Spleen (tissue), 11 donors: ENCODE measurements at regions not wholly inside any gene's neighbourhood (a gene's known extent, or its start where the extent isn't known, plus 50 kb on each side); places are given as distances from the start of the nearest gene placed in this dataset.

ENCODE experiments used
- DNase-seq: peaks from one replicate; pipeline ENCODE4 v3.0.0-alpha.2; 2020
- H3K27ac ChIP-seq, 8 donors: fragments of 200-600 bp; sonication (generic) in 7 of 8; 1 replicate in 4 of 8; 2 replicates in 4 of 8; pipeline versions ENCODE4 v1.5.0 to v1.8.0; 2016 to 2021; ENCODE audit warnings: inconsistent platforms in 4 of 8, mild to moderate bottlenecking in 4 of 8, moderate library complexity in 1 of 8
- H3K27me3 ChIP-seq, 7 donors: fragments of 200-600 bp; sonication (generic) in 6 of 7; replicated peaks in 1 of 7; 1 replicate in 4 of 7; 2 replicates in 3 of 7; pipeline versions ENCODE4 v1.5.0 to v1.8.0; 2016 to 2021; ENCODE audit warnings: inconsistent platforms in 3 of 7, mild to moderate bottlenecking in 1 of 7
- H3K36me3 ChIP-seq, 6 donors: fragments of 200-600 bp; sonication (generic) in 5 of 6; 1 replicate in 4 of 6; 2 replicates in 2 of 6; pipeline versions ENCODE4 v1.5.0 to v1.8.0; 2016 to 2021; ENCODE audit warnings: inconsistent platforms in 2 of 6
- H3K4me1 ChIP-seq, 6 donors: fragments of 200-600 bp; sonication (generic) in 5 of 6; 1 replicate in 3 of 6; 2 replicates in 3 of 6; pipeline versions ENCODE4 v1.5.0 to v1.8.0; 2016 to 2021; ENCODE audit warnings: inconsistent platforms in 3 of 6
- H3K4me3 ChIP-seq, 8 donors: fragments of 200-600 bp; sonication (generic) in 7 of 8; 1 replicate in 4 of 8; 2 replicates in 4 of 8; pipeline versions ENCODE4 v1.5.0 to v1.8.0; 2016 to 2021; ENCODE audit warnings: inconsistent platforms in 4 of 8, mild to moderate bottlenecking in 4 of 8, moderate library complexity in 2 of 8
- H3K9me3 ChIP-seq, 8 donors: fragments of 200-600 bp; sonication (generic) in 7 of 8; 1 replicate in 4 of 8; 2 replicates in 4 of 8; pipeline versions ENCODE4 v1.5.0 to v1.8.0; 2016 to 2021; ENCODE audit warnings: inconsistent platforms in 4 of 8
- POLR2A ChIP-seq, 3 donors: fragments of 450-650 bp; IDR thresholded peaks; one replicate each; pipeline ENCODE4 v1.5.1; 2017; ENCODE audit warnings: antibody characterized with exemption in 3 of 3, mild to moderate bottlenecking in 1 of 3
- POLR2AphosphoS5 ChIP-seq, 3 donors: sonication (generic); formaldehyde crosslinking; IDR thresholded peaks; one replicate each; pipeline ENCODE4 v1.5.1; 2017; ENCODE audit warnings: antibody characterized with exemption in 3 of 3
- WGBS, 5 donors: extraction: QIAGEN DNeasy Blood & Tissue Kit in 3 of 5; methylation state at CpG; one replicate each; pipeline versions ENCODE4 v1.1.5 to v1.1.7; 2013 to 2018; 5-methylcytosine and 5-hydroxymethylcytosine counted together
- intact Hi-C: fragments of 100-400 bp; cut with DNase I; formaldehyde crosslinking; loops from one replicate; pipeline ENCODE4 v1.15.0; 2023; ENCODE audit warnings: low total_unique reads
- TF ChIP-seq, protein P1 (sequence below), 11 experiments: fragments of 200-600 bp in 7 of 11; fragments of 450-650 bp in 4 of 11; sonication (generic) in 4 of 11; IDR thresholded peaks in 8 of 11; conservative IDR thresholded peaks in 3 of 11; 1 replicate in 7 of 11; 2 replicates in 4 of 11; pipeline versions ENCODE4 v1.4.0 to v1.8.0; 2016 to 2021; ENCODE audit warnings: antibody characterized with exemption in 11 of 11, inconsistent platforms in 4 of 11, mild to moderate bottlenecking in 1 of 11
- donor health status: healthy with polysubstance abuse.
- donor health status: DM: no; HTN: no; CAD: no; lungs with moderate emphysema.
- donor health status: DM: no; HTN: no; CAD: no.
- donor health status: Bipolar disorder and iron deficiency.
- donor health status: healthy.
- donor health status: DM: no; HTN: no; CAD: no.
- donor health status: DM: yes; HTN: yes; CAD: no.

DNA sequence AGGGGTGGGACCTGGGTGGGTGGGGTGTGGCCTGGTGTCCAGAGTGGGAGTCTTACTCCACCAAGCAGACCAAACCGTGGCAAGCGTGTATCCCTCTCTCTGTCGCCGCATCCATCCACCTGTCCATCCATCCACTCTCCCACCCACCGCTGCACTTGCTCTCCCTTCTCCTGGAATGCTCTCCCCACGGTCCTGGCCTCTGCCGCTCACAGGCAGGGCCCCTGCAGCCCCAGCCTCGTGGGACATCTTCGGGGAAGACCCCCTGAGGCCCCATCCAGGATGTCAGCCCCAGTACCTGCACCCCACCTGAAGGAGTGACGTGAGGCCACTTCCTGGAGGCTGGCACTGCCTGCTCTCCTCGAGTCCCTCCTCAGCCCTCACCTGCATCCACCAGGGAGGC is 189.5 kb upstream of the GSE1 start:
- H3K4me1 ChIP-seq, result peaks cover 0 to 19% (median 11%) of the 10 kb centered on the region in 6 donors
- TF ChIP-seq, protein P1, sequence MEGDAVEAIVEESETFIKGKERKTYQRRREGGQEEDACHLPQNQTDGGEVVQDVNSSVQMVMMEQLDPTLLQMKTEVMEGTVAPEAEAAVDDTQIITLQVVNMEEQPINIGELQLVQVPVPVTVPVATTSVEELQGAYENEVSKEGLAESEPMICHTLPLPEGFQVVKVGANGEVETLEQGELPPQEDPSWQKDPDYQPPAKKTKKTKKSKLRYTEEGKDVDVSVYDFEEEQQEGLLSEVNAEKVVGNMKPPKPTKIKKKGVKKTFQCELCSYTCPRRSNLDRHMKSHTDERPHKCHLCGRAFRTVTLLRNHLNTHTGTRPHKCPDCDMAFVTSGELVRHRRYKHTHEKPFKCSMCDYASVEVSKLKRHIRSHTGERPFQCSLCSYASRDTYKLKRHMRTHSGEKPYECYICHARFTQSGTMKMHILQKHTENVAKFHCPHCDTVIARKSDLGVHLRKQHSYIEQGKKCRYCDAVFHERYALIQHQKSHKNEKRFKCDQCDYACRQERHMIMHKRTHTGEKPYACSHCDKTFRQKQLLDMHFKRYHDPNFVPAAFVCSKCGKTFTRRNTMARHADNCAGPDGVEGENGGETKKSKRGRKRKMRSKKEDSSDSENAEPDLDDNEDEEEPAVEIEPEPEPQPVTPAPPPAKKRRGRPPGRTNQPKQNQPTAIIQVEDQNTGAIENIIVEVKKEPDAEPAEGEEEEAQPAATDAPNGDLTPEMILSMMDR (IDR thresholded peaks at IDR 0.05 in 8 of 11, conservative IDR thresholded peaks at IDR 0.05 in 3 of 11), result no peak
- TF ChIP-seq POLR2A (IDR thresholded peaks at IDR 0.05) (no peak), POLR2AphosphoS5 (IDR thresholded peaks at IDR 0.05) (no peak)
- peak; percentile 66 for DNase-seq

DNA sequence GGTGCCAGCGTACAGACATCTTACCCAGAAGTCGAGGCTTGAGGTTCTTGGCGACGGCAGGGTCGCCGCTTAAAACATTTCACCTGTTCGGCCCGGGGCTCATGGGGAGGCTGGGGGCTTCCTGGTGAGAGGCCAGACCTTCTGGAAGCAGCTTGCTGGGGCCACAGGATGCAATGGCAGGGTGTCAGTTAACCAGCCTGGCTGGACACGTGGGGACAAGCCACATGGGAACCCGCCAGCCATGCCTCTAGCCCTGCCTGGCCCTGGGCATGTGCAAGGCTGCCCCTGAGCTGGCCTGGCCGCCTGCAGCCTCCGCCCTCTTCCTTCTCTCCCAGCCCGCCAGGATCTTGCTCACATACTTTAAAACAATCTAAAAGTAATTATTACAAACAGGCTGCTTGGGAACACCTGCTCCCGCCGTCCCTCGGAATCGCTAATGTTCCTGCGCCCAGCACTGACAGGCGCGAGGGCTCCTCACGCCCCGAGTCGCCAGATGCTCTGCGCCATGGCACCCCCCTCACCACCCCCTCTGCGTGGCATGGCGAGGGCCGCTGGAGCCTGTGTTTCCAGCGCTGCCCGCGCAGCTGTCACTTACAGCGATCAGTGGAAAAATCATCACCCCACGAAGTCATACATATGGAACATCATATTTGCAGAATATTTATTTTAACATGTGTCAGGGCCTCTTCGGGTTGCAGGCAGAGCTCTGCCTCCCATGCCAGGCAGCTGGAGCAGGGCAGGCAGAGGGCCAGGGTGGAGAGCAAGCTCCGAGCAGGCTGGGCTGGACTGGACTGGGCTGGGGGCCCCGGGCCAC is 188.7 kb upstream of the GSE1 start:
- 79 to 87% (median 81%) methylated on average over 34 to 35 of the region's 35 CpGs for WGBS, 5 donors
- peak; percentile 66 for DNase-seq
- Histone ChIP-seq H3K27ac (no peak overlapping the region), H3K4me3 (no peak overlapping the region), H3K9me3 (no peaks in the 10 kb centered on the region), H3K4me1 (peaks cover 0 to 19% (median 11%) of the 10 kb centered on the region in 6 donors), H3K27me3 (peaks cover 0 to 10% (median 0%) of the 10 kb centered on the region in 7 donors), H3K36me3 (no peaks in the 10 kb centered on the region)
- TF ChIP-seq, protein P1 (IDR thresholded peaks at IDR 0.05 in 8 of 11, conservative IDR thresholded peaks at IDR 0.05 in 3 of 11), result no peak
- no peak for TF ChIP-seq POLR2AphosphoS5 (IDR thresholded peaks at IDR 0.05)
- intact Hi-C loops, result loop anchor here (5.0 kb wide), 1 partner anchor 188 kb away; the partner anchor contains the start of gene GSE1

More for the DNA sequence above, 189.5 kb upstream of the GSE1 start:
- intact Hi-C loops, result loop anchor here (5.0 kb wide), 1 partner anchor 189 kb away; the partner anchor contains the start of gene GSE1
- Histone ChIP-seq H3K27ac (no peak overlapping the region), H3K27me3 (peaks cover 0 to 9% (median 0%) of the 10 kb centered on the region in 7 donors), H3K4me3 (no peak overlapping the region), H3K36me3 (no peaks in the 10 kb centered on the region), H3K9me3 (no peaks in the 10 kb centered on the region)
- 80 to 86% (median 81%) methylated on average over 11 of the region's 11 CpGs for WGBS, 5 donors

DNA sequence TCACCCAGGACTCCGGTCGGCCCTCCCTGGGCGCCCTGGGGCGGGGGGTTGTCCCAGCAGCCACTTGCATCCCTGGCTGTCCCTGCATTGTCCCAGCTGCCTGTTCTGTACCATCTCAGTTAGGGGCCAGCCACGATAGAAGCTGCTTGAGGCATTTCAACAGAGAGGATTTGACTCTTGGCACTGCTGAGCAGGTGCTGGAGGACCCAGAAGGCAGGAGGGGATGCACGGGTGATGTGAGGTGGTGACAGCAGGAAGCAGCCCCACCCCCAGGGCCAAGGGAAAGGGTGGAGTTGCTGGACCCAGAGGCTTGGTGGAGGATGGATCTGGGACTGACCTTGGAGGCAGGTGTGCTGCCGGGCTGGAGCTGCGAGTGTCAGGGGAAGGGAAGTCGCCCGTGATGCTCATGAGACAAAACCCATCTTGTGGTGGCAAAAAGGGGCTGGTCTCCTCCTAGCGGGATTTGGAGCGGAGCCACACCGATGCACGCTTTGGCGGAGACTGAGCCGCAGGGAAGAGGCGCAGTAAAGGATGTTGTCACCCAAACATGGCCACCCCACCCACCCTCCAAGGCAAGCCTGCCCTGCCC is 188.0 kb upstream of the GSE1 start:
- Histone ChIP-seq H3K27me3 (peaks cover 0 to 10% (median 0%) of the 10 kb centered on the region in 7 donors), H3K4me1 (peaks cover 0 to 19% (median 10%) of the 10 kb centered on the region in 6 donors), H3K36me3 (no peaks in the 10 kb centered on the region), H3K27ac (no peak overlapping the region), H3K4me3 (no peak overlapping the region), H3K9me3 (no peaks in the 10 kb centered on the region)
- DNase-seq, result peak; percentile 48
- intact Hi-C loops, result no loop called here
- TF ChIP-seq POLR2A (IDR thresholded peaks at IDR 0.05) (no peak), POLR2AphosphoS5 (IDR thresholded peaks at IDR 0.05) (no peak)
- TF ChIP-seq, protein P1 (IDR thresholded peaks at IDR 0.05 in 8 of 11, conservative IDR thresholded peaks at IDR 0.05 in 3 of 11), result no peak
- WGBS, 5 donors, result 64 to 77% (median 68%) methylated on average over 11 to 17 of the region's 17 CpGs

- DNase-seq, result peak; percentile 39
- Histone ChIP-seq H3K36me3 (no peaks in the 10 kb centered on the region), H3K27ac (no peak overlapping the region), H3K4me3 (no peak overlapping the region), H3K27me3 (peaks cover 0 to 10% (median 0%) of the 10 kb centered on the region in 7 donors), H3K4me1 (peaks cover 0 to 5% (median 0%) of the 10 kb centered on the region in 6 donors), H3K9me3 (no peaks in the 10 kb centered on the region)
- intact Hi-C loops, result no loop called here
- 75 to 100% (median 92%) methylated on average over 1 to 2 of the region's 2 CpGs for WGBS, 5 donors
- TF ChIP-seq POLR2AphosphoS5 (IDR thresholded peaks at IDR 0.05), result no peak
- no peak for TF ChIP-seq POLR2A (IDR thresholded peaks at IDR 0.05)
- TF ChIP-seq, protein P1 (IDR thresholded peaks at IDR 0.05 in 8 of 11, conservative IDR thresholded peaks at IDR 0.05 in 3 of 11), result no peak
Measured at GRCh38 chr16:85426806-85427205, 186.3 kb upstream of the GSE1 start.
